Kidney (tissue), 13 donors: ENCODE measurements at regions not wholly inside any gene's neighbourhood (a gene's known extent, or its start where the extent isn't known, plus 50 kb on each side); places are given as distances from the start of the nearest gene placed in this dataset.

Experiments
- DNase-seq, 5 donors: peaks; one replicate each; pipeline ENCODE4 v3.0.0-alpha.2; 2013 to 2020
- FAIRE-seq: peaks from 2 replicates; lab custom pipeline; 2012; peaks lifted over from hg19 to GRCh38; lab: Jason Lieb, UNC
- H3K27ac ChIP-seq, 2 donors: one replicate each; pipeline ENCODE4 v1.7.0; 2013; ENCODE audit warnings: low read depth in 2 of 2, low read length in 2 of 2, inconsistent platforms in 1 of 2
- H3K27me3 ChIP-seq: one replicate; pipeline ENCODE4 v1.7.1; 2013; ENCODE audit warnings: low read length, inconsistent platforms; ENCODE audit not compliant: control insufficient read depth, insufficient read depth
- H3K36me3 ChIP-seq, 3 donors: one replicate each; pipeline versions ENCODE4 v1.7.0 to v1.7.1; 2013; ENCODE audit warnings: low read length in 3 of 3, control low read depth in 1 of 3, inconsistent platforms in 1 of 3; ENCODE audit not compliant: insufficient read depth in 3 of 3, control insufficient read depth in 2 of 3
- H3K4me1 ChIP-seq, 3 donors: one replicate each; pipeline versions ENCODE4 v1.7.0 to v1.7.1; 2013; ENCODE audit warnings: low read length in 3 of 3, inconsistent platforms in 1 of 3, low read depth in 1 of 3; ENCODE audit not compliant: control insufficient read depth in 2 of 3, insufficient read depth in 2 of 3
- H3K4me3 ChIP-seq, 3 donors: one replicate each; pipeline versions ENCODE4 v1.7.0 to v1.8.1; 2013; ENCODE audit warnings: low read length in 3 of 3, control low read depth in 1 of 3, inconsistent platforms in 1 of 3
- H3K9ac ChIP-seq, 3 donors: one replicate each; pipeline versions ENCODE4 v1.7.0 to v1.7.1; 2013; ENCODE audit warnings: low read length in 3 of 3, control low read depth in 1 of 3, inconsistent platforms in 1 of 3
- H3K9me3 ChIP-seq, 3 donors: one replicate each; pipeline versions ENCODE4 v1.7.0 to v1.7.1; 2013; ENCODE audit warnings: low read length in 3 of 3, control low read depth in 1 of 3, inconsistent platforms in 1 of 3; ENCODE audit not compliant: control insufficient read depth in 2 of 3, insufficient read depth in 1 of 3
- CTCF ChIP-seq: IDR thresholded peaks from 3 replicates; pipeline ENCODE4 v1.5.1; 2012; ENCODE audit warnings: mild to moderate bottlenecking, moderate library complexity, borderline replicate concordance; ENCODE audit not compliant: insufficient read depth; ENCODE audit errors: extremely low read depth
- intact Hi-C: fragments of 100-400 bp; cut with DNase I; formaldehyde crosslinking; loops from one replicate; pipeline ENCODE4 v1.11.1; 2022
- donor health status: control.
- donor health status: control.
- donor health status: control.
- donor health status: control.
- donor health status: control.
- donor health status: DM: yes; HTN: yes; CAD: no.
- donor health status: Normal renal cell carcinoma (clear cell type).

- Histone ChIP-seq H3K4me1 (no peaks in the 10 kb centered on the region), H3K9me3 (no peaks in the 10 kb centered on the region), H3K27ac (no peak overlapping the region), H3K4me3 (no peak overlapping the region), H3K9ac (no peak overlapping the region), H3K27me3 (no peaks in the 10 kb centered on the region), H3K36me3 (no peaks in the 10 kb centered on the region)
- DNase-seq (no peak), FAIRE-seq (no peak)
- intact Hi-C loops, result no loop called here
- TF ChIP-seq CTCF, result no peak
These were observed 338.1 kb upstream of the MMS22L start for GRCh38 chr6:97621111-97621510.

- FAIRE-seq (no peak), DNase-seq (peak in 3 of 5 donors; percentile 0 to 9 (median 5))
- no peaks in the 10 kb centered on the region for H3K36me3 ChIP-seq
- H3K9me3 ChIP-seq, result no peaks in the 10 kb centered on the region
- peak overlapping the region in 1 of 3 donors; percentile 13 for H3K4me3 ChIP-seq
- TF ChIP-seq CTCF, result no peak
- H3K27ac ChIP-seq, result no peak overlapping the region
- H3K9ac ChIP-seq, result no peak overlapping the region
- intact Hi-C loops, result no loop called here
- no peaks in the 10 kb centered on the region for H3K27me3 ChIP-seq
- no peaks in the 10 kb centered on the region for H3K4me1 ChIP-seq
These were observed 343.8 kb upstream of the MMS22L start for GRCh38 chr6:97626671-97627441.

GRCh38 chr6:97629180-97629579, 346.2 kb upstream of the MMS22L start:
- H3K9me3 ChIP-seq, result no peaks in the 10 kb centered on the region
- FAIRE-seq, result no peak
- H3K9ac ChIP-seq, result no peak overlapping the region
- TF ChIP-seq CTCF, result no peak
- no peak overlapping the region for H3K4me3 ChIP-seq
- no peaks in the 10 kb centered on the region for H3K4me1 ChIP-seq
- no peaks in the 10 kb centered on the region for H3K27me3 ChIP-seq
- no peaks in the 10 kb centered on the region for H3K36me3 ChIP-seq
- no peak for DNase-seq
- intact Hi-C loops, result no loop called here
- H3K27ac ChIP-seq, result no peak overlapping the region

GRCh38 chr6:97630604-97631003, 347.6 kb upstream of the MMS22L start:
- DNase-seq (no peak), FAIRE-seq (no peak)
- Histone ChIP-seq H3K4me3 (no peak overlapping the region), H3K36me3 (no peaks in the 10 kb centered on the region), H3K4me1 (no peaks in the 10 kb centered on the region), H3K27me3 (no peaks in the 10 kb centered on the region), H3K27ac (no peak overlapping the region), H3K9ac (no peak overlapping the region), H3K9me3 (no peaks in the 10 kb centered on the region)
- intact Hi-C loops, result no loop called here
- TF ChIP-seq CTCF, result no peak
